H1 (cell line): ENCODE measurements at regions not wholly inside any gene's neighbourhood (a gene's known extent, or its start where the extent isn't known, plus 50 kb on each side); places are given as distances from the start of the nearest gene placed in this dataset.

Experiments
- CTCF ChIA-PET: fragments of 300-600 bp; sonication (Branson Sonifier 250); formaldehyde crosslinking; loops from one replicate; lab custom pipeline; 2021; ENCODE audit not compliant: partially characterized antibody; lab: Charles Lee
- POLR2A ChIA-PET: fragments of 300-600 bp; sonication (Branson Sonifier 250); formaldehyde crosslinking; loops from one replicate; lab custom pipeline; 2021; ENCODE audit warnings: inconsistent platforms; ENCODE audit not compliant: partially characterized antibody; lab: Charles Lee
- DNase-seq, 2 experiments: peaks; one replicate each; pipeline versions ENCODE4 v3.0.0 to v3.0.0-alpha.2; 2010 to 2022; ENCODE audit warnings: low spot score in 2 of 2, low read depth in 1 of 2, mixed read lengths in 1 of 2
- FAIRE-seq: peaks from 2 replicates; lab custom pipeline; 2011; peaks lifted over from hg19 to GRCh38; lab: Jason Lieb, UNC
- H2AFZ ChIP-seq: 2 replicates; pipeline ENCODE4 v1.8.1; 2012; ENCODE audit warnings: low read length, inconsistent platforms
- H2AK5ac ChIP-seq: 2 replicates; pipeline ENCODE4 v1.6.1; 2013; ENCODE audit warnings: low read depth, low read length
- H2BK120ac ChIP-seq: replicated peaks from 2 replicates; pipeline ENCODE3; 2013; ENCODE audit warnings: low read depth, low read length, inconsistent platforms
- H2BK12ac ChIP-seq: 2 replicates; pipeline ENCODE4 v1.6.1; 2013; ENCODE audit warnings: low read depth, low read length
- H2BK15ac ChIP-seq: 2 replicates; pipeline ENCODE4 v1.6.1; 2013; ENCODE audit warnings: low read length
- H2BK20ac ChIP-seq: 2 replicates; pipeline ENCODE4 v1.6.1; 2013; ENCODE audit warnings: low read length
- H2BK5ac ChIP-seq: 2 replicates; pipeline ENCODE4 v1.6.1; 2013; ENCODE audit warnings: low read depth, low read length
- H3K14ac ChIP-seq: 2 replicates; pipeline ENCODE4 v1.6.1; 2013; ENCODE audit warnings: inconsistent platforms; ENCODE audit not compliant: insufficient read length
- H3K18ac ChIP-seq: 2 replicates; pipeline ENCODE4 v1.6.1; 2013; ENCODE audit warnings: low read length; ENCODE audit errors: extremely low read depth
- H3K23ac ChIP-seq: 2 replicates; pipeline ENCODE4 v1.6.1; 2013; ENCODE audit warnings: inconsistent platforms; ENCODE audit not compliant: insufficient read length
- H3K23me2 ChIP-seq: 2 replicates; pipeline ENCODE4 v1.6.1; 2013; ENCODE audit warnings: low read depth, low read length
- H3K27ac ChIP-seq: 2 replicates; pipeline ENCODE4 v1.6.1; 2011; ENCODE audit warnings: low read depth, low read length, inconsistent platforms
- H3K27me3 ChIP-seq, 4 experiments: replicated peaks in 1 of 4; 1 replicate in 1 of 4; 2 replicates in 3 of 4; pipeline versions ENCODE4 v1.6.1 to v1.8.1; 2011 to 2013; ENCODE audit warnings: low read length in 3 of 4, mild to moderate bottlenecking in 3 of 4, inconsistent platforms in 2 of 4, mixed read lengths in 2 of 4, moderate library complexity in 1 of 4; ENCODE audit not compliant: control insufficient read depth in 3 of 4, insufficient read depth in 3 of 4; ENCODE audit errors: extremely low read depth in 1 of 4
- H3K36me3 ChIP-seq, 4 experiments: 2 replicates each; pipeline versions ENCODE4 v1.6.1 to v1.8.1; 2011 to 2013; ENCODE audit warnings: mild to moderate bottlenecking in 4 of 4, low read length in 3 of 4, moderate library complexity in 2 of 4, control low read depth in 1 of 4, inconsistent platforms in 1 of 4; ENCODE audit not compliant: insufficient read depth in 4 of 4, control insufficient read depth in 2 of 4
- H3K4ac ChIP-seq: replicated peaks from 2 replicates; pipeline ENCODE3; 2013; ENCODE audit warnings: low read length, low read depth, mixed read lengths, inconsistent platforms; ENCODE audit not compliant: insufficient read length
- H3K4me1 ChIP-seq, 4 experiments: replicated peaks in 1 of 4; 1 replicate in 1 of 4; 2 replicates in 3 of 4; pipeline versions ENCODE4 v1.6.1 to v1.8.1; 2011 to 2013; ENCODE audit warnings: low read length in 3 of 4, inconsistent platforms in 2 of 4, mixed read lengths in 1 of 4; ENCODE audit not compliant: insufficient read depth in 4 of 4, control insufficient read depth in 3 of 4
- H3K4me2 ChIP-seq, 2 experiments: 2 replicates each; pipeline versions ENCODE4 v1.6.1 to v1.8.1; 2011 to 2013; ENCODE audit warnings: low read depth in 2 of 2, low read length in 2 of 2, control low read depth in 1 of 2, inconsistent platforms in 1 of 2, mild to moderate bottlenecking in 1 of 2; ENCODE audit not compliant: insufficient read depth in 1 of 2
- H3K4me3 ChIP-seq, 4 experiments: fragments of 200-600, 300-600 bp in 1 of 4; sonication (generic), shearing (Covaris generic), sonication (Bioruptor Twin) in 1 of 4; 2 replicates each; pipeline versions ENCODE4 v1.5.1 to v1.8.1; 2011 to 2016; ENCODE audit warnings: low read length in 4 of 4, low read depth in 3 of 4, control low read depth in 2 of 4, inconsistent platforms in 2 of 4, mild to moderate bottlenecking in 2 of 4, mixed read lengths in 1 of 4, moderate library complexity in 1 of 4; ENCODE audit not compliant: insufficient read depth in 2 of 4; ENCODE audit errors: extremely low read depth in 1 of 4
- H3K56ac ChIP-seq: replicated peaks from 2 replicates; pipeline ENCODE3; 2013; ENCODE audit warnings: low read depth, mild to moderate bottlenecking, mixed read lengths, low read length, inconsistent platforms; ENCODE audit not compliant: insufficient read length
- H3K79me1 ChIP-seq: 2 replicates; pipeline ENCODE4 v1.6.1; 2013; ENCODE audit warnings: low read depth, low read length, control low read depth
- H3K79me2 ChIP-seq, 2 experiments: 2 replicates each; pipeline versions ENCODE4 v1.6.1 to v1.8.1; 2012 to 2013; ENCODE audit warnings: low read length in 2 of 2, mild to moderate bottlenecking in 2 of 2, inconsistent platforms in 1 of 2; ENCODE audit not compliant: insufficient read depth in 2 of 2, control insufficient read depth in 1 of 2
- H3K9ac ChIP-seq, 4 experiments: replicated peaks in 1 of 4; 1 replicate in 1 of 4; 2 replicates in 3 of 4; pipeline versions ENCODE4 v1.6.1 to v1.8.1; 2011 to 2013; ENCODE audit warnings: low read depth in 3 of 4, low read length in 3 of 4, control low read depth in 2 of 4, mild to moderate bottlenecking in 2 of 4, moderate library complexity in 2 of 4, inconsistent platforms in 1 of 4; ENCODE audit errors: extremely low read depth in 1 of 4
- H3K9me3 ChIP-seq, 2 experiments: 2 replicates each; pipeline versions ENCODE4 v1.6.1 to v1.8.1; 2012 to 2013; ENCODE audit warnings: mild to moderate bottlenecking in 2 of 2, moderate library complexity in 2 of 2, control low read depth in 1 of 2, inconsistent platforms in 1 of 2, low read depth in 1 of 2, low read length in 1 of 2, mixed read lengths in 1 of 2; ENCODE audit not compliant: insufficient read depth in 2 of 2
- H4K20me1 ChIP-seq, 2 experiments: replicated peaks in 1 of 2; 2 replicates each; pipeline versions ENCODE3 to v1.8.1; 2011 to 2013; ENCODE audit warnings: inconsistent platforms in 2 of 2, low read length in 2 of 2, mild to moderate bottlenecking in 1 of 2; ENCODE audit not compliant: insufficient read depth in 2 of 2, control insufficient read depth in 1 of 2
- H4K5ac ChIP-seq: 2 replicates; pipeline ENCODE4 v1.6.1; 2013; ENCODE audit warnings: low read length, low read depth, mixed read lengths, inconsistent platforms; ENCODE audit not compliant: insufficient read length
- H4K8ac ChIP-seq: 2 replicates; pipeline ENCODE4 v1.8.0; 2013; ENCODE audit warnings: mild to moderate bottlenecking, moderate library complexity, low read length, inconsistent platforms; ENCODE audit not compliant: insufficient read depth; ENCODE audit errors: extremely low read depth
- H4K91ac ChIP-seq: replicated peaks from 2 replicates; pipeline ENCODE3; 2013; ENCODE audit warnings: low read length, mixed read lengths, inconsistent platforms; ENCODE audit not compliant: insufficient read length
- CBX5 ChIP-seq: fragments of 300-800, 300-1000 bp; sonication (generic); IDR thresholded peaks from 2 replicates; pipeline ENCODE4 v1.7.1; 2016; ENCODE audit warnings: antibody characterized with exemption, low read length, low read depth
- EGR1 ChIP-seq: IDR thresholded peaks from 2 replicates; pipeline ENCODE4 v1.6.1; 2011; ENCODE audit warnings: low read depth, low read length, borderline replicate concordance
- JUND ChIP-seq: IDR thresholded peaks from 2 replicates; pipeline ENCODE4 v1.6.1; 2011; ENCODE audit warnings: mild to moderate bottlenecking, improper control_type of control experiment, low read length
- NANOG ChIP-seq: IDR thresholded peaks from 2 replicates; pipeline ENCODE4 v1.6.1; 2011; ENCODE audit warnings: low read length, low read depth, mild to moderate bottlenecking, inconsistent platforms; ENCODE audit not compliant: insufficient read depth, poor library complexity, severe bottlenecking
- RAD21 ChIP-seq, 2 experiments: IDR thresholded peaks in 1 of 2; conservative IDR thresholded peaks in 1 of 2; 2 replicates each; pipeline ENCODE4 v1.6.1; 2011; ENCODE audit warnings: low read depth in 2 of 2, low read length in 2 of 2, improper control_type of control experiment in 1 of 2, inconsistent platforms in 1 of 2, mild to moderate bottlenecking in 1 of 2, moderate library complexity in 1 of 2
- RBBP5 ChIP-seq: IDR thresholded peaks from 2 replicates; pipeline ENCODE4 v1.7.1; 2012; ENCODE audit warnings: low read depth, mild to moderate bottlenecking, inconsistent platforms, low read length, moderate library complexity, borderline replicate concordance
- SIN3A ChIP-seq, 2 experiments: IDR thresholded peaks in 1 of 2; conservative IDR thresholded peaks in 1 of 2; 2 replicates each; pipeline ENCODE4 v1.6.1; 2011 to 2012; ENCODE audit warnings: low read length in 2 of 2, improper control_type of control experiment in 1 of 2, low read depth in 1 of 2, mild to moderate bottlenecking in 1 of 2
- SP1 ChIP-seq: IDR thresholded peaks from 2 replicates; pipeline ENCODE4 v1.6.1; 2011; ENCODE audit warnings: low read depth, low read length
- SRF ChIP-seq: IDR thresholded peaks from 2 replicates; pipeline ENCODE4 v1.6.1; 2011; ENCODE audit warnings: mild to moderate bottlenecking, low read depth, low read length, moderate library complexity
- SUZ12 ChIP-seq: fragments of 200-600 bp; sonication (generic); IDR thresholded peaks from 2 replicates; pipeline ENCODE4 v1.6.1; 2012; ENCODE audit warnings: mild to moderate bottlenecking, inconsistent platforms, low read length, moderate library complexity, mixed read lengths
- TBP ChIP-seq: IDR thresholded peaks from 2 replicates; pipeline ENCODE4 v1.6.1; 2011; ENCODE audit warnings: low read depth, low read length, improper control_type of control experiment
- WGBS, 2 experiments: shearing (Covaris generic) in 1 of 2; methylation state at CpG; one replicate each; pipeline versions ENCODE4 v1.1.6 to v1.1.7; 2013 to 2015; ENCODE audit warnings: low lambda C conversion rate in 2 of 2, mixed read lengths in 2 of 2, inconsistent platforms in 1 of 2, low coverage in 1 of 2, missing lambda C conversion rate in 1 of 2; ENCODE audit not compliant: insufficient replicate concordance in 2 of 2, insufficient coverage in 1 of 2, insufficient read length in 1 of 2; ENCODE audit errors: extremely low coverage in 1 of 2, missing lambda C conversion rate in 1 of 2; 5-methylcytosine and 5-hydroxymethylcytosine counted together
- TF ChIP-seq, protein P1 (sequence below): IDR thresholded peaks from 2 replicates; pipeline ENCODE4 v1.6.1; 2011; ENCODE audit warnings: low read length, improper control_type of control experiment

DNA sequence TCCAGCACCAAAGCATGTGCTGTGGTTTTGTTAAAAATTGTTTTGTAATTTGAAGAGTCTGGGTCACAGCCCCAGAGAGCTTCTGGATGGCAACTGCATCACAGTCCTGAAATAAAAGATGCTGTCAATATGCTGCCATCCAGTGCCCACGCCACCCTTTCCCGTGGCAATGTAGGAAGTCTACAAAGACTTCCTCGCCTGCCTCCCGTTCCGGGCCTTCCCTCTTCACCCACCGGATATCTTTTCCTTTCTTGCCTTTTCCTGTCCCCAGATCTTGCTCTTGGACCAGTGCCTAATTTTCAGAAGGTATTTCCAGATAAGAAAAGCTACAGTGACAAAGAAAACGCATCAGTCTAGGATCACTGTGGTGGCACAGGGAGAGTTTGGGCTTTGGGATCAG lies 85.3 kb upstream of the RNU6-1 start:
- Histone ChIP-seq H2AFZ (no peak overlapping the region), H3K9me3 (no peaks in the 10 kb centered on the region), H3K79me2 (no peaks in the 10 kb centered on the region), H3K23ac (no peak overlapping the region), H3K4ac (no peak overlapping the region), H3K18ac (no peak overlapping the region), H4K91ac (no peak overlapping the region), H3K56ac (no peak overlapping the region), H4K5ac (no peak overlapping the region), H2BK20ac (no peak overlapping the region), H2BK5ac (no peak overlapping the region), H3K4me1 (0 out of 7 replicates have a peak, but pooled peaks cover 0 to 2% (median 0%) of the 10 kb centered on the region in 4 experiments), H2BK120ac (no peak overlapping the region), H2BK15ac (no peak overlapping the region), H2BK12ac (no peak overlapping the region), H2AK5ac (no peak overlapping the region), H3K79me1 (no peaks in the 10 kb centered on the region; the same call in 1 of the 2 replicates), H3K4me3 (no peak overlapping the region), H4K20me1 (no peaks in the 10 kb centered on the region), H3K4me2 (no peak overlapping the region), H3K23me2 (no peaks in the 10 kb centered on the region), H3K27me3 (no peaks in the 10 kb centered on the region), H4K8ac (no peak overlapping the region), H3K9ac (no peak overlapping the region), H3K27ac (no peak overlapping the region), H3K14ac (no peak overlapping the region), H3K36me3 (no peaks in the 10 kb centered on the region)
- FAIRE-seq (no peak), DNase-seq (no peak)
- POLR2A ChIA-PET: interaction anchor here (1.3 kb wide), 1 partner anchor 10 kb away, joined by 3 read pairs; no protein-coding TSS in a partner anchor
- CTCF ChIA-PET: interaction anchor here (0.6 to 2.3 kb wide), 3 partner anchors 12 to 382 kb away, joined by 3 to 7 read pairs (median 3); no protein-coding TSS in a partner anchor
- 87% methylated on average over 7 of the region's 7 CpGs; no CpG with 5 or more reads in 1 of the 2 experiments for WGBS, 2 experiments
- TF ChIP-seq CBX5 (no peak), SRF (no peak), SP1 (no peak), EGR1 (no peak), JUND (no peak), NANOG (no peak), RAD21 (IDR thresholded peaks at IDR 0.05 in 1 of 2, conservative IDR thresholded peaks at IDR 0.05 in 1 of 2; ENCODE audit: low read depth in 2 of 2, low read length in 2 of 2) (no peak), TBP (no peak), RBBP5 (no peak), SUZ12 (no peak), SIN3A (conservative IDR thresholded peaks at IDR 0.05 in 1 of 2, IDR thresholded peaks at IDR 0.05 in 1 of 2; ENCODE audit: low read depth in 1 of 2, low read length in 2 of 2) (no peak)
- TF ChIP-seq, protein P1, sequence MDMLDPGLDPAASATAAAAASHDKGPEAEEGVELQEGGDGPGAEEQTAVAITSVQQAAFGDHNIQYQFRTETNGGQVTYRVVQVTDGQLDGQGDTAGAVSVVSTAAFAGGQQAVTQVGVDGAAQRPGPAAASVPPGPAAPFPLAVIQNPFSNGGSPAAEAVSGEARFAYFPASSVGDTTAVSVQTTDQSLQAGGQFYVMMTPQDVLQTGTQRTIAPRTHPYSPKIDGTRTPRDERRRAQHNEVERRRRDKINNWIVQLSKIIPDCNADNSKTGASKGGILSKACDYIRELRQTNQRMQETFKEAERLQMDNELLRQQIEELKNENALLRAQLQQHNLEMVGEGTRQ: no peak
